ENCODE measurements at regions not wholly inside any gene's neighbourhood (a gene's known extent, or its start where the extent isn't known, plus 50 kb on each side); places are given as distances from the start of the nearest gene placed in this dataset.

GRCh38 chr10:4279655-4280054 lies 494.6 kb upstream of the KLF6 start (continued):
- no peak for TF ChIP-seq KLF13 (tag; IDR thresholded peaks at IDR 0.05; ENCODE audit: borderline replicate concordance, low read depth)
- TF ChIP-seq, protein P1, sequence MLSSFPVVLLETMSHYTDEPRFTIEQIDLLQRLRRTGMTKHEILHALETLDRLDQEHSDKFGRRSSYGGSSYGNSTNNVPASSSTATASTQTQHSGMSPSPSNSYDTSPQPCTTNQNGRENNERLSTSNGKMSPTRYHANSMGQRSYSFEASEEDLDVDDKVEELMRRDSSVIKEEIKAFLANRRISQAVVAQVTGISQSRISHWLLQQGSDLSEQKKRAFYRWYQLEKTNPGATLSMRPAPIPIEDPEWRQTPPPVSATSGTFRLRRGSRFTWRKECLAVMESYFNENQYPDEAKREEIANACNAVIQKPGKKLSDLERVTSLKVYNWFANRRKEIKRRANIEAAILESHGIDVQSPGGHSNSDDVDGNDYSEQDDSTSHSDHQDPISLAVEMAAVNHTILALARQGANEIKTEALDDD (IDR thresholded peaks at IDR 0.05) = no peak

- Histone ChIP-seq H3K4me3 (no peak overlapping the region), H4K20me1 (replicated peaks; ENCODE audit: control insufficient read depth, insufficient read depth, low read length) (no peaks in the 10 kb centered on the region), H3K4me1 (replicated peaks in 1 of 2; ENCODE audit: control insufficient read depth in 2 of 2, insufficient read depth in 2 of 2, low read length in 2 of 2) (no peaks in the 10 kb centered on the region), H3K4me2 (ENCODE audit: insufficient read depth, low read length) (no peak overlapping the region), H2AFZ (ENCODE audit: low read depth, low read length) (no peak overlapping the region), H3K36me3 (ENCODE audit: control insufficient read depth, insufficient read depth, low read length) (no peaks in the 10 kb centered on the region), H3K27ac (ENCODE audit: extremely low read depth, low read depth, low read length) (no peak overlapping the region), H3K9me1 (ENCODE audit: control insufficient read depth, insufficient read depth, low read length) (no peaks in the 10 kb centered on the region), H3K79me2 (ENCODE audit: control insufficient read depth, insufficient read depth, low read length) (no peaks in the 10 kb centered on the region), H3K27me3 (ENCODE audit: control insufficient read depth in 2 of 2, insufficient read depth in 2 of 2, low read length in 2 of 2) (0 out of 5 replicates have a peak, but pooled peaks cover 0 to 4% of the 10 kb centered on the region in 2 experiments), H3K9ac (ENCODE audit: insufficient read depth in 1 of 2, low read depth in 2 of 2, low read length in 2 of 2) (no peak overlapping the region), H3K9me3 (replicated peaks; ENCODE audit: control insufficient read depth, insufficient read depth, low read depth, low read length) (no peaks in the 10 kb centered on the region)
- POLR2A ChIA-PET = interaction anchor here (1.1 kb wide), 1 partner anchor 10 kb away, joined by 3 read pairs; no protein-coding TSS in a partner anchor
- CTCF ChIA-PET (ENCODE audit: low intra/inter-chr PET ratio) = no interaction called here
- intact Hi-C loops (cut with micrococcal nuclease) = no loop called here
- DNase-seq (ENCODE audit: extremely low read depth in 1 of 4, low spot score in 3 of 4) = no peak
- FAIRE-seq = no peak
- WGBS (ENCODE audit: insufficient coverage, low coverage, missing lambda C conversion rate) = 0% methylated on average over 4 of the region's 4 CpGs
- in situ Hi-C loops (cut with MboI) = no loop called here
- BruUV-seq (replicated peaks) = no TSS peak
- ATAC-seq = no peak
- TF ChIP-seq SMARCC2 (IDR thresholded peaks at IDR 0.05; ENCODE audit: low read depth) = no peak
- TF ChIP-seq ZNF274 (IDR thresholded peaks at IDR 0.05; ENCODE audit: borderline replicate concordance, low read depth, low read length) = no peak
- TF ChIP-seq FOXP1 (CRISPR knock-in tag; IDR thresholded peaks at IDR 0.05) = no peak
- TF ChIP-seq BHLHE40 (IDR thresholded peaks at IDR 0.05; ENCODE audit: low read length) = no peak
- TF ChIP-seq, protein P2, sequence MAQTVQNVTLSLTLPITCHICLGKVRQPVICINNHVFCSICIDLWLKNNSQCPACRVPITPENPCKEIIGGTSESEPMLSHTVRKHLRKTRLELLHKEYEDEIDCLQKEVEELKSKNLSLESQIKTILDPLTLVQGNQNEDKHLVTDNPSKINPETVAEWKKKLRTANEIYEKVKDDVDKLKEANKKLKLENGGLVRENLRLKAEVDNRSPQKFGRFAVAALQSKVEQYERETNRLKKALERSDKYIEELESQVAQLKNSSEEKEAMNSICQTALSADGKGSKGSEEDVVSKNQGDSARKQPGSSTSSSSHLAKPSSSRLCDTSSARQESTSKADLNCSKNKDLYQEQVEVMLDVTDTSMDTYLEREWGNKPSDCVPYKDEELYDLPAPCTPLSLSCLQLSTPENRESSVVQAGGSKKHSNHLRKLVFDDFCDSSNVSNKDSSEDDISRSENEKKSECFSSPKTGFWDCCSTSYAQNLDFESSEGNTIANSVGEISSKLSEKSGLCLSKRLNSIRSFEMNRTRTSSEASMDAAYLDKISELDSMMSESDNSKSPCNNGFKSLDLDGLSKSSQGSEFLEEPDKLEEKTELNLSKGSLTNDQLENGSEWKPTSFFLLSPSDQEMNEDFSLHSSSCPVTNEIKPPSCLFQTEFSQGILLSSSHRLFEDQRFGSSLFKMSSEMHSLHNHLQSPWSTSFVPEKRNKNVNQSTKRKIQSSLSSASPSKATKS (CRISPR knock-in tag; IDR thresholded peaks at IDR 0.05) = no peak
- TF ChIP-seq, protein P3, sequence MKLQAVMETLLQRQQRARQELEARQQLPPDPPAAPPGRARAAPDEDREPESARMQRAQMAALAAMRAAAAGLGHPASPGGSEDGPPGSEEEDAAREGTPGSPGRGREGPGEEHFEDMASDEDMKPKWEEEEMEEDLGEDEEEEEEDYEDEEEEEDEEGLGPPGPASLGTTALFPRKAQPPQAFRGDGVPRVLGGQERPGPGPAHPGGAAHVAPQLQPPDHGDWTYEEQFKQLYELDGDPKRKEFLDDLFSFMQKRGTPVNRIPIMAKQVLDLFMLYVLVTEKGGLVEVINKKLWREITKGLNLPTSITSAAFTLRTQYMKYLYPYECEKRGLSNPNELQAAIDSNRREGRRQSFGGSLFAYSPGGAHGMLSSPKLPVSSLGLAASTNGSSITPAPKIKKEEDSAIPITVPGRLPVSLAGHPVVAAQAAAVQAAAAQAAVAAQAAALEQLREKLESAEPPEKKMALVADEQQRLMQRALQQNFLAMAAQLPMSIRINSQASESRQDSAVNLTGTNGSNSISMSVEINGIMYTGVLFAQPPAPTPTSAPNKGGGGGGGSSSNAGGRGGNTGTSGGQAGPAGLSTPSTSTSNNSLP (IDR thresholded peaks at IDR 0.05; ENCODE audit: borderline replicate concordance, low read depth, low read length) = no peak
- no peak for TF ChIP-seq CBX5 (IDR thresholded peaks at IDR 0.05; ENCODE audit: borderline replicate concordance, low read depth)
- no peak for TF ChIP-seq ARID4B (CRISPR knock-in tag; IDR thresholded peaks at IDR 0.05)
- no peak for TF ChIP-seq TRIM24 (IDR thresholded peaks at IDR 0.05)
- TF ChIP-seq RBBP5 (IDR thresholded peaks at IDR 0.05; ENCODE audit: borderline replicate concordance, insufficient read depth, low read length, poor library complexity, severe bottlenecking) = no peak
Observed at GRCh38 chr10:4278186-4278585, 493.2 kb upstream of the KLF6 start.

Data from K562 (cell line).